HG02623 (cell line): ENCODE measurements at regions not wholly inside any gene's neighbourhood (a gene's known extent, or its start where the extent isn't known, plus 50 kb on each side); places are given as distances from the start of the nearest gene placed in this dataset.

Source experiments
- ATAC-seq: cut with Tn5 transposase; IDR thresholded peaks from one replicate; pipeline ENCODE4 v1.9.1; 2021; ENCODE audit warnings: moderate library complexity; ENCODE audit not compliant: unreplicated experiment

GRCh38 chr18:78836838-78837237, 142.8 kb upstream of the SALL3 start:
- ATAC-seq, result no peak

- ATAC-seq, result no peak
These were observed 141.9 kb upstream of the SALL3 start for GRCh38 chr18:78837754-78838153.

GRCh38 chr18:78838183-78838582, 141.4 kb upstream of the SALL3 start:
- ATAC-seq, result no peak

GRCh38 chr18:78849046-78849445, 130.6 kb upstream of the SALL3 start:
- no peak for ATAC-seq

GRCh38 chr18:78849458-78849857, 130.2 kb upstream of the SALL3 start:
- no peak for ATAC-seq

DNA sequence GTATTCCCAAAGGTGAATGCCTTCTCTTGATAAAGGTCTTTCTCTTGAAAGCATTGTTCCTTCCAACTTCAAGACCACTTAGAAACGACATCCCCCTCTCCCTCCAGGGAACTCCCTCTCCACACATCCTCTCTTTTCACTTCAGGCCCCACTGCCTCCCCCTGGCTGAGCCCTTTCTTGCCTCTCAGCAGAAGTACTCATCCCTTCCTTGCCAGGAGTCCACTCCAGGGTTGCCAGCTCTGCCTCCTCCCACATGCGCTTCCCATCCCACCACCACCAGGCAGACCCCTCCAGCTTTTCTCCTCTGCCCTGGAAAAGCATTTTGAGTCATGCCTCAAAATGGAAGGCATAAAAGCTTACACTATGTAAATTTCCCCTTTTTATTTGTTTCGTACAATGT, 126.3 kb upstream of the SALL3 start:
- ATAC-seq, result no peak

GRCh38 chr18:78855188-78855587, 124.4 kb upstream of the SALL3 start:
- ATAC-seq, result no peak

DNA sequence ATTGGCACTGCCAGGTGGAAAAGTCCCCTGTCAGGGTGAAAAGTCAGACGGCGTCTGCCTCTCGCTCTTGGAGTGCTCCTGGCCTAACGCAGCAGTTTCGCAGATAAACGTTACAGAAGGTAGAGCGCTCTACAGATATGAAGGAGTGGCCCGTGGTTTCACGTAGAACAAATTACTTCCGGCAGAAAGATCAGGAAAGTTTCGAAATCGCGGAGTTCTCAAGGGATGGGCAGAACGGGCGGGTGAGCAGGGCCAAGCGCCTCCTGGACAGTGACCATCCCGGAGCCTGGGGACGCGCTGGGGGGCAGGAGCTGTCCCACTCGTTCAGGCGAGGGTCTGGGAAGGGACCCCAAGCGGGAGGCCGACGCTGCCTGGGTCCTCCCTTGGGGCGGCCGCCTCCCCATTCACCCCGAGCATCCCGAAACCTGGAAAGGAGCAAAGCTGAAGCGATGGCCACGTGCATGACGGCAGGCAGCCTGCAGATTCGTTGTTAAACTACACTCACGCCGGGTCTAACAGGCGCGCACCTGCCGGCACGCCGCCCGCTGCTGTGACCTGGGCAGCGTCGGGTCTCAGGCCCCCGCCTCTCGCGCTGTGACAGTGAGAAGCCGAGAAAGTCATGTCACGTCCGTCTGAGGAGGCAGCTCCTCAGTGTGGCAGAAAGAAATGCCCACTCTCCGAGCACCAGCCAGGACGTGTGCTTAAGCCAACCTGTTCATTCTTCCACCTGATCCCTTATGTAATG, 122.9 kb upstream of the SALL3 start:
- no peak for ATAC-seq

- ATAC-seq, result no peak
These were observed 122.1 kb upstream of the SALL3 start for GRCh38 chr18:78857314-78858150.

DNA sequence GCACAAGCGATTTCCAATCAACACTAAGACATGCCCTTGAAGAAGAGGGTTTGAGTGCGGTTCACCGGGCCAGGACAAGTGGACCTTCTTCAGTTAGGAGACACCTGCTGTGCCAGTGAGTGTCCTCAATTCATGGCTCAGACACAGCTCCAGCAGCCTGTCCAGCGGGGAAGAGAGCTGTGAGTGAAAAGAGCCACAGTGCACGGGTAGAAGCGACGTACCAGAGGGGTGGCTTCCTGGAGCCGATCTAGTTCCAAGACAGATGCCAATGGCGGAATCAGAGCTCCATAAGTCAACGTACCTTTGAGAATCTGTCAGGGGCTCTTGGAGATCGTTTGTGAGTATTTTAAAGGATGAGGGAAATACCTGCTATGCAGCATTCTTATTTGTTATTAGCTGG, 119.9 kb upstream of the SALL3 start:
- ATAC-seq, result no peak

DNA sequence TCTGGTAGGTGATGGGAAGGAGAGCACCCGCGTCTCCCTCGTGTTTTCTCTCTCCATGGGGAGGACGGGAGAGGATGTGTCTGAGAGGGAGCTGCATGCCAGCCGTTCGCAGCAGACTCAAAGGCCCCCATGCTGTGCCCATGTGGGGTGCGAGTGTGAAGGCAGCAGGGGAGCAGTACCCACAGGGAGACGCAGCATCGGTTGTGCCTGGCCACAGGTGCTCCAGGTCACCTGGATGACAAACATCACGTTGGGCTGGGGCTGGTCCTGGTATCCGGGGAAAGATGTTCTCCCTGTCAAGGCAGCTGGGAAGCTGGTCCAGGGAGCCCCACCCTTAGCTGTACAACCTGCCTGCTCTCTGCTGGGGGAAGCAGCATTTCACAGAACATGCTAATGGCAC, 119.5 kb upstream of the SALL3 start:
- no peak for ATAC-seq

DNA sequence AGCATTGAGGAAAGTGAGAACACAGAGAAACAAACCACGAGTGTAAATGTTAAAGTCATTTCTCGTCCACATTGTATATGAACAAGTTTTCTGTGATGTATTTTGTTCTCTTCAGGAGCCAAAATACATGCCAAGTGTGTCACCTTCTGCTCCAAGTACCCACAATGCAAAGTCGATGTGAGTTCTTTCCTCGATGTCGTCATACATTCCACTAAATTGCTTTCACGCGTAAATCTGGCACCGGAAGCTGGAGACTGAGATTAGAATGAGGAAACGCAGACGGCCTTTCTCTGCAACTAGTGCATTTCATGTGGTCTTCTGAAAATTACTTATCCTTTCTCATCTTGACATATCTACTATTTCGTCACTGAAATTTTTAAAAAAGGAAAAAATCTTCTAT, 118.5 kb upstream of the SALL3 start:
- ATAC-seq, result no peak

DNA sequence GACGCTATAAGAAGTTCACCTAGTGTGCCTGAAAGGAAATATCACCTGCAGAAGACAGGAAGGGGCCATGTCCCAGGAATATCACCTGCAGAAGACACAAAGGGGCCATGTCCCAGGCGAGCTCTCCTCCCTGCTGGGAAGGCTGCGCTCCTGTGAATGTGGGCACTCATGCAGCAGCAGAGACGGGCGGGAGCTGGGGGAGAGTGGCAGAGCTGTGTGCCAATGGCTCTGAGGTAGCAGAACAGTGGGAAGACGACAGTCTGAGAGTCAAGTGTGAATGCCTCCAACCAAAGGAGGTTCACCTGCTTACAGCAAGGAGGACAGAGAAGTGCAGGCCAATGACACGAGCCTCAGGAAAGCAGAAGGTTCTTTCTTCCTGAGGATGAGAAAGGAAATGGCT, 117.9 kb upstream of the SALL3 start:
- no peak for ATAC-seq

DNA sequence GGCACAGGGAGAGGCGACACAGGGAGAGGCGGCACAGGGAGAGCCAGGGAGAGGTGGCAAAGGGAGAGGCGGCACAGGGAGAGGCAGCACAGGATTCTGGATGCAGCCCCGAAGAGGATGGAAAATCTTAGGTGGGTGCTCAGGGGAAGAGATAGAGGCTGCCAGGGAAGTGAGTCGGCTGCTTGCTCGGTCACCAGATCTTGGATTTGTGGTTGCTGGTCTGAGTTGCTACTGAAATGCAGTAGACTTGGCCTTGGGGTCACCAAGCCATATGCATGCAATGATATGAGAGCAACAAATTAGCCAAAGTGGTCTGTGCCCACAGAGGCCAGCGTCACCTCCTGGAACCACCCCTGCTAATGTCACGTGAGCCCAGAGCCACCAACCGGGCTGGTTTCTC, 117.2 kb upstream of the SALL3 start:
- no peak for ATAC-seq

DNA sequence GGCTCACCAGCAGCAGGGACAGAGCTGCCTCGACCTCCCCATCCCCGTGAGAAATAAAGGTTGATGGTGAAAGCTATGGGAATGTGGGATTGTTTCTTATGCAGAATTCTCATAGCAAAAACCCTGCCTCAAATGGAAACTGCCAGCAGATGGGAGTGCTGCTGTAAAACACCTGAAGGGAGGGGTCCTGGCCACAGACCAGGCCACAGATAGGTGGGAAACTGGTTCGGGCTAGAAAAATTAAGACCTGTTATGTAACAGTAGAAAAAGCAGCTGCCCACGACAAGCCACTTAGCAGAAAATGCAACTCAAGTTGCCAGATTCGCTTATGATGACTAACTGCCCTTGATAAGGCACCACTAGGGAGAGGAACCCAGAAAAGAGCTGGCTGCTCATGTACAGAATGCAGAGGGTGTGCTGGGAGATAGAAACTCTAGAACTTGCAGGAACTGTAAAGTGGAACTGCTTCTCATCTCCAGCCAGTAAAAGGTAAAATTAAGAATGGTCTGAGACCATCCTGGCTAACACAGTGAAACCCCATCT, 114.5 kb upstream of the SALL3 start:
- no peak for ATAC-seq

DNA sequence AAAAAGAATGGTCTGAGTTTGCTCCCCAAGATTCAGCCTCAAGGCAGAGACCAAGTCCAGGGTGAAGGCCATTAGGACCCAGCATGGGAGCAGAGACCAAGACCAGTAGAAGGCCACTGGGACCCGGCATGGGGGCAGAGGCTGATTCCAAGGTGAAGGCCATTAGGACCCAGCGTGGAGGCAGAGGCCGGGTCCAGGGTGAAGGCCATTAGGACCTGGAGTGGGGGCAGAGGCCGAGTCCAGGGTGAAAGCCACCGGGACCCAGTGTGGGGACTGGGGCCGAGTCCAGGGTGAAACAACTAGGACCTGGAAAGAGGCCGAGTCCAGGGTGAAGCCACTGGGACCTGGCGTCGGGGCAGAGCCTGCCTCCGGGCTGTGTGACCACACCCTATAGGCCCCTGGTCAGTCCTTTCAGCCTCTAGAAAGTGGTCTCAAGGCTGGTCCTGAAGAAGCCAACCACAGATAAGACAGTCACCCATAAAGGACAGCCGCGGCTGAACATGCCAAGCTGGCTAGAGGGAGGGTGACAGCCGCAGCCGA, 113.8 kb upstream of the SALL3 start:
- ATAC-seq, result no peak

DNA sequence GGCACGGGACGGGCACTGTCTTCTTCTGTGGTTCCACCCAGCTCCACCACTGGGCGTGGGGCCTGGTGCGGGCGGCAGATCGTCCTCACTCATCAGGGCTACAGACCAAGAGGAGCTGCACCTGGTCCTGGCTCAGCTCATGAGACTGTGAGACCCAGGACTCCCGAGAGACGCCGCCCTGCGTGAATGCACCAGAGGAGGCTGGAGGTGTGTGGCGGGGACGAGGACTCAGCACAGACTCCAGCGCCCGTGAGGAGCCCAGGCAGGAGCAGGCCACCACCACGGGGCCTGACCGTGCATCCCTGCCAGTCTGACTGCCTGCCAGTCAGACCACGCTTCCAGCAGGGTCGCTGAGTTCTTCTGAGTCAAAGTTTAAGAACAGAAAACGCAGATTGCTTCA, 112.5 kb upstream of the SALL3 start:
- no peak for ATAC-seq

DNA sequence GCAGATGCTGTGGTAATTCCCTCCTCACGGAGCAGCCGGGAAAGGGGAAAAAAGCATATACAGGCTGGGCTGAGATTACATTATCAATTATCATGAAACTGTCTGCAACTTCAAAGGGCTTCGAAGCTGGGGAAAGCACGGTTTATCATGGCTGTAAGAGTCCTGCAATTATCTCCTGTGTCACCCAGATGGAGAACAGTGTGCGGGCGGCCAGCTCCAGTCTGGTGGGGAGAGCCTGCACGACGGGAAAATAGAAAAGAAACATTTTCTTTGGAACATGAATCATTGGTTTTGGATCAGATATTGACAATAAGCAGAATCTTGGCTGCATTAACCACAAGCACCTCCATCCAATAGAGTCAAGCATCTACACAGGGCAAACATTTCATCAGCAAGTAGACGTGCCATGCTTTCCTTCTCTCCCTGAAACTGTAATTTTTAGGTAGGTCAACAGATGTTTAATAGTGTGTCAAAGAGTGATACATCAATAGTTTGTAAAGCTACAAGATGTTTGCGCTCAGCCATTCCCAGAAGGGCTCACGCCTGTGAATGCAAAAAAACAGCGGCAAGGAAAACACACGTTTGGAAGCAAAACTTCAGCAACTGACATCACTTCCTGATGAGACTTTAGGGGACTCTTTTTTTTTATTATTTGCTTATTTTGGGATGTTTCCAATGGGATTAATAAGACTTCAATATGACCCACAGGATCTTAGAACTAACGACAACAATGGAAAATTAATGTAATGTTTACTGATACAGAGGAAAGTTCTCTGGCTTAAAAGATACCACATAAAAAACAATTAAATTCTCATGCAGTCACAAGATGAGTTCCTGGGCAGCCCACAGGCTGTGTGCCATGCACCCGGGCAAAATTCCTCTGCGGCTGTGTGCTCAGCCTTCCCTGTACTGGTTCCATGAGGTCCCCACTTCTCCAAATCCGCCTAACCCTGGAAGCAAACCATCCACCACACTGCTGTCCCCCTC, 111.0 kb upstream of the SALL3 start:
- ATAC-seq, result no peak

DNA sequence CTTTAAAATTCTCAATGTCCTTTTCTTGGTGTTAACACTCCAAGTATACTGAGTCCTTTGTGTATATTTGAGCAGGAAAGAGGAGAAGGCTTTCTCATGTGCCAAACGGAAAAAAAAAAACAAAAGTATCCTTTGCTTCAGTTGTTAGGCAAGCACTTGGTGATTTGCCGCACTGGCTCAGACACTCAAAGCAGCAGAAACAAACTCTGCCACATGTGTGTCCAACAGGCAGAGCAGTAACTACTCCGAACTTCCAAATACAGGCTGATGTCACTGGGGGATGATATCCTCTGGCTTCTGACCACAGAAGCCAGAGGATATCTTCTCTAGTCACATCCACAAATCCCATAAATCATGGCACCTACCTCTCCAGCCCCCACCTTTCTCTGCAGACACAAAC, 108.0 kb upstream of the SALL3 start:
- ATAC-seq, result no peak

GRCh38 chr18:78873926-78874500, 105.6 kb upstream of the SALL3 start:
- ATAC-seq, result no peak
